ENCODE measurements at regions not wholly inside any gene's neighbourhood (a gene's known extent, or its start where the extent isn't known, plus 50 kb on each side); places are given as distances from the start of the nearest gene placed in this dataset.

DNA sequence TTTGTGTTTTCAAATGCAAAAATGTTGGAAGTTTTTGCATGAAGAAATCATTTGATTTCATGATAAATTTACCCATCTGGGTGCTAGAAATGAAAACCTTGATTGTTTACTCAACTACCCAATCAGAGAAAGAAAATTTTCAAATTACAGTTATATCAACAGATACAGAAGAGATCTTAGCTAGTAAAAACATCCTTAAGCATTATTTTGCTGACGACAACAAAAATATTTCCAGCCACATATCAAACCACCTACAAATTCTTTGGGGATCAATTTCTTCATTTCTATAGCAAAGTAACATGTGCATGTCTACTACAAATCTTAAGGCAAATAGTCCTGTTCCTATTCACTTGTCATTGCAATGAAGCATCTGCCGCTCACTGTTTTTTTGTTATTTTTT, 530.3 kb downstream of the ZIC1 start:
- H3K4me3 ChIP-seq (ENCODE audit: low read depth, low read length): no peak overlapping the region
- no peak for DNase-seq (ENCODE audit: low read depth)
- TF ChIP-seq, protein P1, sequence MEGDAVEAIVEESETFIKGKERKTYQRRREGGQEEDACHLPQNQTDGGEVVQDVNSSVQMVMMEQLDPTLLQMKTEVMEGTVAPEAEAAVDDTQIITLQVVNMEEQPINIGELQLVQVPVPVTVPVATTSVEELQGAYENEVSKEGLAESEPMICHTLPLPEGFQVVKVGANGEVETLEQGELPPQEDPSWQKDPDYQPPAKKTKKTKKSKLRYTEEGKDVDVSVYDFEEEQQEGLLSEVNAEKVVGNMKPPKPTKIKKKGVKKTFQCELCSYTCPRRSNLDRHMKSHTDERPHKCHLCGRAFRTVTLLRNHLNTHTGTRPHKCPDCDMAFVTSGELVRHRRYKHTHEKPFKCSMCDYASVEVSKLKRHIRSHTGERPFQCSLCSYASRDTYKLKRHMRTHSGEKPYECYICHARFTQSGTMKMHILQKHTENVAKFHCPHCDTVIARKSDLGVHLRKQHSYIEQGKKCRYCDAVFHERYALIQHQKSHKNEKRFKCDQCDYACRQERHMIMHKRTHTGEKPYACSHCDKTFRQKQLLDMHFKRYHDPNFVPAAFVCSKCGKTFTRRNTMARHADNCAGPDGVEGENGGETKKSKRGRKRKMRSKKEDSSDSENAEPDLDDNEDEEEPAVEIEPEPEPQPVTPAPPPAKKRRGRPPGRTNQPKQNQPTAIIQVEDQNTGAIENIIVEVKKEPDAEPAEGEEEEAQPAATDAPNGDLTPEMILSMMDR (IDR thresholded peaks at IDR 0.05; ENCODE audit: low read depth, low read length, missing control alignments): no peak

DNA sequence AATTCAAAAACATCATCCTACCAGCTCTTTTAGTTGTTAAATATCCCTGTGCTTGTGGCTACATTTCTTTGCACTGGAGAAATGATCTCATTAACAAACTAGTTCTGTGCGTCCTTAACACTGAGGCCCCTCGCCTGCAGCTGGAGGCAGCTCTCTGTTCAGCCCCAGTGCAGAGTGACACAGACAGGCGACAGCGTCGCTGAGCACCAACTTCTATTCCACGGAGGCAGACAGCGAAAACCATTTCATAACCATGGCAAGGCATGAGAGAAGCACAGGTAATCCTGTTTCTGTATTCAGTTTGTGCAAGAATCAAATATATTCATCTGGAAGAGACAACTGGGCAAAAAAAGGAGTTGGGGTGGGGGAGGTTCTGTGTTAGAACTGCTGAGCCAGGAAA, 530.7 kb downstream of the ZIC1 start:
- no peak overlapping the region for H3K4me3 ChIP-seq (ENCODE audit: low read depth, low read length)
- no peak for DNase-seq (ENCODE audit: low read depth)
- TF ChIP-seq, protein P1 (IDR thresholded peaks at IDR 0.05; ENCODE audit: low read depth, low read length, missing control alignments): no peak

DNA sequence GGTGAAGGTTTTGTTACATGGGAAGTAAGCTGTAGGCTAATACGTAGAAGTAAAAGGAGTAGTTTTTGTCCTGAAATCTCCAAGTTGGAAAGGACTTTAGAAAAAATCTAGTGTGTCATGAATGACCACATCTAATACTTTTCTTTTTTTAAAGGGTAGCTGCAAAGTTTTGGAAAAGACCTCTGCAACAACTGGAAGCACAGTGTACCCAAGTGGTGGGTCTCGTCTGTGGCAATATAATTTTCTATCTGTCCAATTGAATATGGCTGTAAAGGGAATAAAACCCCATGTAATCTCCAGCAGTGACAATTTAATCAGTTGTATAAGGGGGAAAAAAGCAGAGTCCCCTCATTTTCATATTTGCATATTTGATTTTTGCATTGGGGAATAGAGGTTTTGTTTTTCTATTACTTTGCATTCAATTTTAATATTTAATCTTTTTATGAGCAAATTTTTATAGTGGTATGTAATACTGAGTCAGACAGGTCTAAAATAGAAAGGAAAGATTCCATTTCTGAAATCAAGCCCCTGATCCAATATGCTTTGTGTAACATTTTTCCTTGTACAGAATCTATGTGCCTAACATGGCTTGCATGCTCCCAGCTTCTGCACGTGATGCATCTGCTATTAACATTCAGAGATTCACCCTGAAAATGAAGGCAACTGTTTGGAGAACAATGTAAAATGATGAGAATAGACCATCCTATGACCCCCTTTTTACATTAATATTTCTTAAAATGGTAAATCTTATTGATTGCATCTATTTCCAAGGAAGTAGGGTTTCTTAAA, 531.4 kb downstream of the ZIC1 start:
- TF ChIP-seq, protein P1 (IDR thresholded peaks at IDR 0.05; ENCODE audit: low read depth, low read length, missing control alignments): no peak
- DNase-seq (ENCODE audit: low read depth): no peak
- H3K4me3 ChIP-seq (ENCODE audit: low read depth, low read length): no peak overlapping the region

DNA sequence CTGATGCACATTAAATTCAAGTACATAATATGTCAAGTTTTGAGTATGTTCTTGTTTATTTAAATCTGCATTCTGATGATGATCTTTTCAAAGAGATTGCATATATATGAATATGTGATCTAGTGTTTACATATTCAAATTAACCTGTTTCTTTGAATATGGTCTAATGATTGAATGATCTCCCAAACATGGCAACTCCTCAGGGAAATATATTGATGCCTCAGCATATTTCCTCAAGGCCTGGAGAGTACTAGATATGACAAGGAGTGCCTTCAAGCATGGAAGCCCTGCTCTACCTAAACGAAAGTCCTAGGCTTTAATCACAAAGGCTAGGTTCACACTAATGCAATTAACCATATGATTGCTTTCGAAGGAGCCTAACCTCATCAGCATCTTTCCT, 532.8 kb downstream of the ZIC1 start:
- H3K4me3 ChIP-seq (ENCODE audit: low read depth, low read length): no peak overlapping the region
- TF ChIP-seq, protein P1 (IDR thresholded peaks at IDR 0.05; ENCODE audit: low read depth, low read length, missing control alignments): no peak
- no peak for DNase-seq (ENCODE audit: low read depth)

DNA sequence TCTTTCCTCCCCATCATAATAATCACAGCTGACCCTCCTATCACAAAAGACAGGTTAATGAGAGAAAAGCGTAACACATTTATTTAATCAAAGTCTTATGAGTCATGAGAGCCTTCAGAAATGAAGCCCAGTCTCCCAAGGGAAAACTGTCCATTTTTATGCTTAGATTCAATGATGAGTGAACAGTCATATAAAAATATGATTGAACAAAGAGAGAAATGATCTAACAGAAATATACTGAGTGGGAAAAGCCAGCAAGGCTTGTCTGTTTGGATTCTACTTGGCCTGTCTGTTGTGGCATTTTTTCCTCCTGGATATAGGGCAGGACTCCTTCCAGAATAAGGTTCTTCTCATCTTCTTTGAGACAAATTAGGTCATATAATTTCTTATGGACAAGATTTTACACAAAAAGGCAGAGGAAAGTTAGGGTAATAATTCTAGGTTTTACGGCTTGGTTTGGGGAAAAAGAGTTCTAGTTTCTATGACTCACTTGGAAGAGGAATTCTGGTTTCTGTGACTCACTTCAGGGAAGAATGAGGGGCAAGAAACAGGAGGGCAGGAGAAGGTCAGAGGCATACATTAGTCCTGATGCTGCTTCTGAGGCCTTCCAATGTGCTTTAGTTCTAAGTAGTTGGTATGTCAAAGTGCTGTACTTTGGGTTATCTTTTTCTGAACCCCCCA, 534.2 kb downstream of the ZIC1 start:
- TF ChIP-seq, protein P1 (IDR thresholded peaks at IDR 0.05; ENCODE audit: low read depth, low read length, missing control alignments): no peak
- no peak for DNase-seq (ENCODE audit: low read depth)
- no peak overlapping the region for H3K4me3 ChIP-seq (ENCODE audit: low read depth, low read length)

DNA sequence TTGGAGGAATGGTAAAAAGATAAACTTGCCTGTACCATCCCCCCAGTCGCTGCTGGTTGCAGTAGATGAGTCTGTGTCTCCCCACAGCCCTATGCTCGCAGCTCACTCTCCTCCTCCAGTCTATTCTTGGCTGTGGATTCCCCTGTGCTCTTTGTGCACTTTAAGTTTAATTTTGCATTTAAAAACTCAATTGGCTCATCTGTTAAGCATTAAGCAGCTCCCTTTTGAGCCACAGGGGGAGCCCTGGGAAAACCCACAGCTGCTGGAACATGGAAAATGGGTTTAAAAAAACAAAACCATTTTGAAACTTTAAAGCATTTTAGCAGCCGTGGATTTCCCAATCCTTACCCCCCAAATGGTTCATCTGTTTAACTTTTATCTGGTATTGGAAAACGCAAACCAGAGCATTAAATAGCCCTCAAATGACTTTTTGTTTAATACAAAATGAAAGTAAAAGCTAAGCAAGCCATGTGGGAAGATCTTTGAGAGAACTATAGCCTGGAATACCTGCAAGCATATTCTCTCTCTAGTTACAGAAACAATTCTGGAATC, 536.9 kb downstream of the ZIC1 start:
- TF ChIP-seq, protein P1 (IDR thresholded peaks at IDR 0.05; ENCODE audit: low read depth, low read length, missing control alignments): peak; percentile 44
- H3K4me3 ChIP-seq (ENCODE audit: low read depth, low read length): no peak overlapping the region; the same call in 1 of the 2 replicates
- no peak for DNase-seq (ENCODE audit: low read depth)

All from GM12864 (cell line).